ENCODE measurements at regions not wholly inside any gene's neighbourhood (a gene's known extent, or its start where the extent isn't known, plus 50 kb on each side); places are given as distances from the start of the nearest gene placed in this dataset.

DNA sequence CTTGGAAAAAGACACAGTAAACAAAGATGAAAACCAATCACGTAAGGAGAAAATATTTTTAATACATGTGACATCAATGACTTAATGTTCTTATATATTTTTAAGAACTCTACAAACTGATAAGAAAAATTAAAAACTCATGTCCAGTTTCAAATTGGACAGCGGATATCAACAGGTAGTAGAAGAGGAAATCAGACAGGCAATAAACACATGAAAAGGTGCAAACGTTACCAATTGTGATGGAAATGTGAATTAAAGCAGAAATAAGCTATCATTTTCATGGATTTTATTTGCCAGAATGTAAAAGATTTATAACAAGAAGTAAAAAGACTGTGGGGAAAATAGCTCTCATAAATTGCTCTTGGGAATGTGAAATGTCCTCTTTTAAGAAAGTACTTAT is 382.3 kb downstream of the DLEU7 start:
- no peaks in the 10 kb centered on the region for H3K4me1 ChIP-seq (ENCODE audit: insufficient read depth, low read length, poor library complexity, severe bottlenecking)
- no peak overlapping the region for H3K27ac ChIP-seq (ENCODE audit: low read depth, low read length, poor library complexity, severe bottlenecking)
- ChIA-PET CTCF (no interaction called here), POLR2A (ENCODE audit: low non-redundant PET) (no interaction called here)
- peaks cover 9% of the 10 kb centered on the region for H3K27me3 ChIP-seq (replicated peaks; ENCODE audit: insufficient read depth, low read depth, low read length, poor library complexity)
- no peaks in the 10 kb centered on the region for H3K9me3 ChIP-seq (ENCODE audit: low read depth, low read length, poor library complexity, severe bottlenecking)
- no TSS peak for BruUV-seq (replicated peaks)
- H3K36me3 ChIP-seq (ENCODE audit: insufficient read depth, low read length, poor library complexity, severe bottlenecking) = no peaks in the 10 kb centered on the region
- no peak overlapping the region for H3K4me3 ChIP-seq (ENCODE audit: low read depth, low read length, poor library complexity, severe bottlenecking)
- intact Hi-C loops (cut with micrococcal nuclease; ENCODE audit: unreplicated experiment) = no loop called here
- no peak for TF ChIP-seq EZH2 (IDR thresholded peaks at IDR 0.05; ENCODE audit: borderline replicate concordance, low read depth, low read length, poor library complexity, severe bottlenecking)
- no peak for TF ChIP-seq CTCF (conservative IDR thresholded peaks at IDR 0.05; ENCODE audit: low read depth, low read length)
- no peak for DNase-seq (ENCODE audit: low spot score)

DNA sequence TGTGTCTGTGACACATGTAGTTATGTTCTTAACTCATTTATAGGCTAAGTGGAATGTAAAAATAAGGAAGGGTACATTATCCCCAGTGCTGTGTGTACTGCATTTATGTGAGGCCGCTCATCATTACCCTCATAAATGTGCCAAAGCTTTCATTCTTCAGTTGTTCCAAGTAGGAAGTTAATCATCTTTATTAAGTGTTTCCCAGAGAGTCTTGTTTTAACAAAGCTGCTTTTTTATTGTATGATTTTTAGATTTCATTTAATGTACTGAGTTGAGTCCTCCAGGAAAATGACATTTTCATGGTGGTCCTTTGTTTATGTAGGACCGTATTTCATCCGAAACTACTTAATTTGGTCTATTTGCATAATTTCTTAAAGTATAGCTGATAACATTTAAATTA is 379.8 kb downstream of the DLEU7 start:
- Histone ChIP-seq H3K4me3 (ENCODE audit: low read depth, low read length, poor library complexity, severe bottlenecking) (no peak overlapping the region), H3K9me3 (ENCODE audit: low read depth, low read length, poor library complexity, severe bottlenecking) (no peaks in the 10 kb centered on the region), H3K27ac (ENCODE audit: low read depth, low read length, poor library complexity, severe bottlenecking) (no peak overlapping the region), H3K27me3 (replicated peaks; ENCODE audit: insufficient read depth, low read depth, low read length, poor library complexity) (peaks cover 25% of the 10 kb centered on the region), H3K36me3 (ENCODE audit: insufficient read depth, low read length, poor library complexity, severe bottlenecking) (no peaks in the 10 kb centered on the region), H3K4me1 (ENCODE audit: insufficient read depth, low read length, poor library complexity, severe bottlenecking) (no peaks in the 10 kb centered on the region)
- intact Hi-C loops (cut with micrococcal nuclease; ENCODE audit: unreplicated experiment) = no loop called here
- DNase-seq (ENCODE audit: low spot score) = peak; percentile 23
- ChIA-PET CTCF (no interaction called here), POLR2A (ENCODE audit: low non-redundant PET) (no interaction called here)
- no peak for TF ChIP-seq EZH2 (IDR thresholded peaks at IDR 0.05; ENCODE audit: borderline replicate concordance, low read depth, low read length, poor library complexity, severe bottlenecking)
- TF ChIP-seq CTCF (conservative IDR thresholded peaks at IDR 0.05; ENCODE audit: low read depth, low read length) = no peak
- no TSS peak for BruUV-seq (replicated peaks)

DNA sequence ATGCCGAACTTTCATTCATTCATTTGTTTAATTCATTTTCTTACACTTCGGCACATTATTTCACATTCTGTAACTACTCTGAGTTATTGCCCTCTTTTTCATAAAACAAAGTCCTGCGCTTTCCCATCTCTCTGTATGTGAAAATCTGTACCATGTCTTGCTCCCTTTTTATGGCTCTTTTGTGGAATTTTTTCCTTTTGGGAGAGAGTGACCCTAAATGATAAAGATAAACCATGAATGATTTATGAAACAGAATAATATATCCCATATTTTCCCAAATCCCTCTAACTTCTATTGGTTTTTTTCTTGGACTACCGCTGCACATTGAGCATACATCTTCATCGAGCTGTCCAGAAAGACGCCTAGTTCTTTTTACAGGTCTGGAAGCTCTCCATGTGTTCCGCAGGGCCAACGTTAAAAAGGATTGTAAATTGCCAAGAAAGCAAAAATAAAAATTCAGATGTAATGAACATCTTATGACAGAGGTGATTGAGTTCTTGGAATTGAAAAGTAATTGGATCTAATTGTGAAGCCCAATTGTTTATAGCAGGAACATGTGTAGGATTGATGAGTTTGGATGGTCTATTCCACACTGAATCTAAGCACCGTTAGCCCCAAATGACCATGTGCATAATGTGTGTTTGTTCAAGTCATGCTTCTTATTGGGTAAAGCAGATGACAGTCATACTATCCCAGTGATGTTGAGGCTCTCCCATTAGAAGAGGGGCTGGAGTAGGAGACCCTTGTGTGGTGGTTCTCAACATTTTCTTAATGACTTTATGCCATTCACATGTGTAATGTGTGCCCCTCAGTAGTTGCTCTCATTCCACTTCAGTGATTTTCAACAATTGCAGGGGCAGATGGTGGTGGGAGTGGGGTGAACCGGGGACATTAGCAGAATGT is 378.9 kb downstream of the DLEU7 start:
- no peak for TF ChIP-seq EZH2 (IDR thresholded peaks at IDR 0.05; ENCODE audit: borderline replicate concordance, low read depth, low read length, poor library complexity, severe bottlenecking)
- no peak for TF ChIP-seq CTCF (conservative IDR thresholded peaks at IDR 0.05; ENCODE audit: low read depth, low read length)
- POLR2A ChIA-PET (ENCODE audit: low non-redundant PET) = no interaction called here
- H3K4me3 ChIP-seq (ENCODE audit: low read depth, low read length, poor library complexity, severe bottlenecking) = no peak overlapping the region
- no peaks in the 10 kb centered on the region for H3K36me3 ChIP-seq (ENCODE audit: insufficient read depth, low read length, poor library complexity, severe bottlenecking)
- DNase-seq (ENCODE audit: low spot score) = no peak
- intact Hi-C loops (cut with micrococcal nuclease; ENCODE audit: unreplicated experiment) = no loop called here
- BruUV-seq (replicated peaks) = no TSS peak
- no peaks in the 10 kb centered on the region for H3K4me1 ChIP-seq (ENCODE audit: insufficient read depth, low read length, poor library complexity, severe bottlenecking)
- no peak overlapping the region for H3K27ac ChIP-seq (ENCODE audit: low read depth, low read length, poor library complexity, severe bottlenecking)
- CTCF ChIA-PET = no interaction called here
- peaks cover 28% of the 10 kb centered on the region for H3K27me3 ChIP-seq (replicated peaks; ENCODE audit: insufficient read depth, low read depth, low read length, poor library complexity)
- no peaks in the 10 kb centered on the region for H3K9me3 ChIP-seq (ENCODE audit: low read depth, low read length, poor library complexity, severe bottlenecking)
